ENCODE measurements at regions not wholly inside any gene's neighbourhood (a gene's known extent, or its start where the extent isn't known, plus 50 kb on each side); places are given as distances from the start of the nearest gene placed in this dataset.

GRCh38 chr11:29679996-29680395 lies 336.8 kb downstream of the KCNA4 start:
- Mint-ChIP-seq H3K4me1 (peaks cover 5% of the 10 kb centered on the region), H3K27me3 (ENCODE audit: low read depth) (peaks cover 5% of the 10 kb centered on the region), H3K4me3 (no peak overlapping the region), H3K36me3 (ENCODE audit: low read depth) (no peaks in the 10 kb centered on the region), H3K9me3 (no peaks in the 10 kb centered on the region), H3K27ac (ENCODE audit: unreplicated experiment) (no peak overlapping the region)
- DNase-seq (ENCODE audit: low read depth, low spot score), result no peak
- TF ChIP-seq CTCF (conservative IDR thresholded peaks at IDR 0.05), result no peak

GRCh38 chr11:29676993-29677392 lies 339.8 kb downstream of the KCNA4 start:
- TF ChIP-seq CTCF (conservative IDR thresholded peaks at IDR 0.05), result no peak
- peaks cover 5% of the 10 kb centered on the region for H3K4me1 Mint-ChIP-seq
- no peak overlapping the region for H3K27ac Mint-ChIP-seq (ENCODE audit: unreplicated experiment)
- H3K4me3 Mint-ChIP-seq, result no peak overlapping the region
- H3K9me3 Mint-ChIP-seq, result no peaks in the 10 kb centered on the region
- DNase-seq (ENCODE audit: low read depth, low spot score), result no peak
- H3K36me3 Mint-ChIP-seq (ENCODE audit: low read depth), result no peaks in the 10 kb centered on the region
- H3K27me3 Mint-ChIP-seq (ENCODE audit: low read depth), result peaks cover 8% of the 10 kb centered on the region

DNA sequence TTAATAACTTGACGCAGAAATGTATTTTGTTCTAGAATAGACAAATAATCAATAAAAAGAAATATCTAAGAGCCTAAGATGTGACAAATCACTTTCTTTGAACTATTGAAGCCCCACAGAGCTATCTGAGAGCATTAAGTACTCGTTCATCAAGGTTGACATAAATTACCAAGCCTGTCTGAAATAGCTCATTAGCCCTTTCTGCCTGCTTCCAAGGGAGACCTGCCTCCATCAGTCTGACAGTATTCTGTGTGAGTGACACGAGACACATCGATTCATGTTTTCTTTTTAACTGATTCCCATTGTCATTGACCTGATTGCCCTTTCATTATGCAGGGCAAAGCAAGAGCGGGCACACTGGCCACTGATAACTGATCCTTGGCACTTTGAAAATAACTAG lies 347.5 kb downstream of the KCNA4 start:
- peaks cover 31% of the 10 kb centered on the region for H3K27me3 Mint-ChIP-seq (ENCODE audit: low read depth)
- no peak for TF ChIP-seq CTCF (conservative IDR thresholded peaks at IDR 0.05)
- peaks cover 12% of the 10 kb centered on the region for H3K36me3 Mint-ChIP-seq (ENCODE audit: low read depth)
- no peak for DNase-seq (ENCODE audit: low read depth, low spot score)
- H3K4me3 Mint-ChIP-seq, result no peak overlapping the region
- peaks cover 16% of the 10 kb centered on the region for H3K9me3 Mint-ChIP-seq
- peaks cover 11% of the 10 kb centered on the region for H3K4me1 Mint-ChIP-seq
- H3K27ac Mint-ChIP-seq (ENCODE audit: unreplicated experiment), result no peak overlapping the region

DNA sequence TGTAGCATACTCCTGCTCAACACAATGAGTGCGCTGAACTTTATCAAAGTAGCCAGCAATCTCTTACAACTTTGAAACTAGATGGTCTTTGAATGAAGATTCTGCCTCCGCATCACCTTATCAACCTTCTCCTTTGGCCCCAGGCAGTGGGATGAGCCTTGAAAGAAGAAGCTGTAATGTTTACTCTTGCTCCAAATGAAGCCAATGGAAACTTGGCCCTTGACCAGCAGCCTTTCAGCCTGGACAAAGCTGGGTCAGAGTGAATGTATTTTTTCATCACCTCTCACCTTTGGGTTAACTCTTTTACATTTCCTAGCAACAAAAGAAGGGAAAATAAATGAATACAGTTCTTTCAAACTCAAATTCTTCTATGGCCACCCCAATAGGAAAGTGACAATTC lies 359.1 kb downstream of the KCNA4 start:
- Mint-ChIP-seq H3K4me1 (peaks cover 10% of the 10 kb centered on the region), H3K9me3 (peaks cover 2% of the 10 kb centered on the region), H3K27ac (ENCODE audit: unreplicated experiment) (no peak overlapping the region), H3K4me3 (no peak overlapping the region), H3K27me3 (ENCODE audit: low read depth) (peaks cover 61% of the 10 kb centered on the region), H3K36me3 (ENCODE audit: low read depth) (no peaks in the 10 kb centered on the region)
- TF ChIP-seq CTCF (conservative IDR thresholded peaks at IDR 0.05), result no peak
- no peak for DNase-seq (ENCODE audit: low read depth, low spot score)

DNA sequence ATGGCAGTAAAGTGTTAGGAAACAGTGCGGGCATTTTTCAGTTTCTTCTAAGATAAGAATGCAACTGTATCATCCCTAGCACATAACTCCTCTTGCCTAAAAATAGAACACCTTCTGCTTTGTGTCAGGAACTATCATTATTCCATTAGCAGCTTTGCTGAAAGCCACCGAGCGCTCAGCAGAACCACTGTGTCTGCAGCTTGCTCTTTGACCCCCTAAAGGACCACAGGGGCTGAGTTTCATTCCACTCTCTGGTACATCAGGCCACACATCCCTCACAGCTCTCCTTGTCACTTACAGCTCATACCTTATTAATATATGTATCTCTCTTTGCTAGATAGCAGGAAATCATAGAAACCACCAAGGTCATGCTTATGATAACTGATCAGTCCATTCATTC lies 360.2 kb downstream of the KCNA4 start:
- Mint-ChIP-seq H3K36me3 (ENCODE audit: low read depth) (no peaks in the 10 kb centered on the region), H3K4me1 (peaks cover 10% of the 10 kb centered on the region), H3K9me3 (peaks cover 2% of the 10 kb centered on the region), H3K27me3 (ENCODE audit: low read depth) (peaks cover 66% of the 10 kb centered on the region), H3K4me3 (no peak overlapping the region), H3K27ac (ENCODE audit: unreplicated experiment) (no peak overlapping the region)
- no peak for TF ChIP-seq CTCF (conservative IDR thresholded peaks at IDR 0.05)
- no peak for DNase-seq (ENCODE audit: low read depth, low spot score)

DNA sequence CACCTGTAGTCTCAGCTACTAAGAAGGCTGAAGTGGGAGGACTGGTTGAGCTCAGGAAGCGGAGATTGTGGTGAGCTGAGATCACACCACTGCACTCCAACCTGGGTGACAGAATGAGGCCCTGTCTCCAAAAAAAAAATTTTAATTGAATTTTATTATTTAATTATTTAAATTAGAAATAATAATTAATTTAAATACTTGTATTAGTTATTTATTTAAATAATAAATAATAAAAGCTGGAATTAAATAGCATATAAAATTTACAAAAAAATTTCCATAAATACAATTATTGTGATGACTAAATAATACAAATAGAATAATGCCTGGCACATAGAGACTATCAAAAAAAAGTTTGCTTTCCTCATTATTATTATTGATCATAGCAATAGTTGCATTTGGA lies 371.5 kb downstream of the KCNA4 start:
- no peak overlapping the region for H3K27ac Mint-ChIP-seq (ENCODE audit: unreplicated experiment)
- no peak for DNase-seq (ENCODE audit: low read depth, low spot score)
- no peaks in the 10 kb centered on the region for H3K4me1 Mint-ChIP-seq
- H3K4me3 Mint-ChIP-seq, result no peak overlapping the region
- no peak for TF ChIP-seq CTCF (conservative IDR thresholded peaks at IDR 0.05)
- no peaks in the 10 kb centered on the region for H3K27me3 Mint-ChIP-seq (ENCODE audit: low read depth)
- H3K36me3 Mint-ChIP-seq (ENCODE audit: low read depth), result no peaks in the 10 kb centered on the region
- peaks cover 2% of the 10 kb centered on the region for H3K9me3 Mint-ChIP-seq
